IMR-90 (cell line): ENCODE measurements at regions not wholly inside any gene's neighbourhood (a gene's known extent, or its start where the extent isn't known, plus 50 kb on each side); places are given as distances from the start of the nearest gene placed in this dataset.

Experiments
- ATAC-seq: fragments of 200-7000 bp; cut with Tn5 transposase; 2 replicates; pipeline ENCODE4 v1.9.1; 2020; ENCODE audit warnings: low read depth, mild to moderate bottlenecking, moderate library complexity
- BruUV-seq: library from RNA; stranded (reverse); fragments of 400-500 nt; replicated peaks from 2 replicates; lab custom pipeline; 2021; lab: Mats Ljungman, UMichigan
- CTCF ChIA-PET: fragments of 300-600 bp; formaldehyde crosslinking; extraction: SDS; loops from one replicate; lab custom pipeline; 2021; ENCODE audit warnings: antibody characterized with exemption; lab: Yijun Ruan, JAX
- POLR2A ChIA-PET: fragments of 300-600 bp; sonication (Branson Sonifier 250); formaldehyde crosslinking; loops from one replicate; lab custom pipeline; 2022; ENCODE audit warnings: antibody characterized with exemption; ENCODE audit not compliant: unreplicated experiment; lab: Charles Lee
- DNase-seq: peaks from one replicate; pipeline ENCODE4 v3.0.0; 2013
- H2AFZ ChIP-seq: replicated peaks from 2 replicates; pipeline ENCODE3; 2013; ENCODE audit warnings: low read length, mild to moderate bottlenecking; ENCODE audit not compliant: poor library complexity
- H2AK5ac ChIP-seq: 2 replicates; pipeline ENCODE4 v1.6.1; 2013; ENCODE audit warnings: low read depth, low read length, inconsistent platforms
- H2AK9ac ChIP-seq: replicated peaks from 2 replicates; pipeline ENCODE3; 2013; ENCODE audit warnings: mild to moderate bottlenecking, low read depth, low read length, moderate library complexity; ENCODE audit not compliant: poor library complexity
- H2BK120ac ChIP-seq: 2 replicates; pipeline ENCODE4 v1.6.1; 2013; ENCODE audit warnings: low read depth, low read length, inconsistent platforms
- H2BK15ac ChIP-seq: 3 replicates; pipeline ENCODE4 v1.6.1; 2013; ENCODE audit warnings: low read depth, low read length, inconsistent platforms
- H2BK20ac ChIP-seq: 2 replicates; pipeline ENCODE4 v1.6.1; 2013; ENCODE audit warnings: low read depth, mild to moderate bottlenecking, inconsistent platforms, low read length, moderate library complexity
- H2BK5ac ChIP-seq: 2 replicates; pipeline ENCODE4 v1.6.1; 2013; ENCODE audit warnings: mild to moderate bottlenecking, low read depth, low read length, inconsistent platforms; ENCODE audit not compliant: poor library complexity, severe bottlenecking
- H3K14ac ChIP-seq: replicated peaks from 2 replicates; pipeline ENCODE4 v1.6.1; 2013; ENCODE audit warnings: low read depth, low read length, inconsistent platforms
- H3K18ac ChIP-seq: 2 replicates; pipeline ENCODE4 v1.6.1; 2013; ENCODE audit warnings: low read depth, low read length, control low read depth
- H3K23ac ChIP-seq: 2 replicates; pipeline ENCODE4 v1.6.1; 2013; ENCODE audit warnings: low read depth, low read length, inconsistent platforms
- H3K27ac ChIP-seq: 2 replicates; pipeline ENCODE4 v1.5.1; 2013; ENCODE audit warnings: mild to moderate bottlenecking, control low read depth, low read length; ENCODE audit not compliant: insufficient read depth
- H3K27me3 ChIP-seq: 2 replicates; pipeline ENCODE4 v1.6.1; 2013; ENCODE audit warnings: low read length; ENCODE audit not compliant: control insufficient read depth, insufficient read depth
- H3K36me3 ChIP-seq: 2 replicates; pipeline ENCODE4 v1.6.1; 2013; ENCODE audit warnings: low read length, mixed read lengths; ENCODE audit not compliant: control insufficient read depth, insufficient read depth
- H3K4ac ChIP-seq: 2 replicates; pipeline ENCODE4 v1.6.1; 2013; ENCODE audit warnings: low read depth, low read length, inconsistent platforms
- H3K4me1 ChIP-seq: 2 replicates; pipeline ENCODE4 v1.6.1; 2013; ENCODE audit warnings: low read length, mixed read lengths; ENCODE audit not compliant: control insufficient read depth, insufficient read depth
- H3K4me2 ChIP-seq: 2 replicates; pipeline ENCODE4 v1.6.1; 2013; ENCODE audit warnings: low read depth, mild to moderate bottlenecking, control low read depth, low read length, moderate library complexity
- H3K4me3 ChIP-seq: 2 replicates; pipeline ENCODE4 v1.5.1; 2013; ENCODE audit warnings: low read depth, mild to moderate bottlenecking, control low read depth, low read length, moderate library complexity; ENCODE audit not compliant: insufficient read depth
- H3K56ac ChIP-seq: 2 replicates; pipeline ENCODE4 v1.6.1; 2013; ENCODE audit warnings: low read length, inconsistent platforms; ENCODE audit not compliant: insufficient read depth; ENCODE audit errors: extremely low read depth
- H3K79me1 ChIP-seq, 2 experiments: 2 replicates each; pipeline ENCODE4 v1.6.1; 2013; ENCODE audit warnings: low read length in 2 of 2, inconsistent platforms in 1 of 2, low read depth in 1 of 2
- H3K9ac ChIP-seq: 2 replicates; pipeline ENCODE4 v1.6.1; 2013; ENCODE audit warnings: low read depth, low read length, control low read depth
- H3K9me1 ChIP-seq: 2 replicates; pipeline ENCODE4 v1.6.1; 2013; ENCODE audit warnings: low read length, inconsistent platforms; ENCODE audit not compliant: insufficient read depth
- H3K9me3 ChIP-seq: 2 replicates; pipeline ENCODE4 v1.6.1; 2013; ENCODE audit warnings: low read length; ENCODE audit not compliant: control insufficient read depth, insufficient read depth
- H4K20me1 ChIP-seq: 2 replicates; pipeline ENCODE4 v1.6.1; 2013; ENCODE audit warnings: low read length, inconsistent platforms; ENCODE audit not compliant: insufficient read depth
- H4K5ac ChIP-seq: 2 replicates; pipeline ENCODE4 v1.6.1; 2013; ENCODE audit warnings: mild to moderate bottlenecking, low read depth, low read length, control low read depth
- H4K8ac ChIP-seq, 2 experiments: 2 replicates each; pipeline ENCODE4 v1.6.1; 2013; ENCODE audit warnings: low read depth in 2 of 2, low read length in 2 of 2, control low read depth in 1 of 2, inconsistent platforms in 1 of 2
- H4K91ac ChIP-seq: 2 replicates; pipeline ENCODE4 v1.6.1; 2013; ENCODE audit warnings: low read depth, low read length, inconsistent platforms; ENCODE audit not compliant: insufficient read depth
- BHLHE40 ChIP-seq: fragments of 150-350 bp; IDR thresholded peaks from 2 replicates; pipeline ENCODE4 v1.6.1; 2016; ENCODE audit warnings: mild to moderate bottlenecking, low read depth, low read length
- CEBPB ChIP-seq: IDR thresholded peaks from 2 replicates; pipeline ENCODE4 v1.6.1; 2012; ENCODE audit warnings: low read depth, low read length, improper control_type of control experiment
- CHD1 ChIP-seq: IDR thresholded peaks from 2 replicates; pipeline ENCODE4 v1.6.1; 2012; ENCODE audit warnings: low read depth, low read length, improper control_type of control experiment
- FOS ChIP-seq: fragments of 150-350 bp; IDR thresholded peaks from 2 replicates; pipeline ENCODE4 v1.6.1; 2016; ENCODE audit warnings: low read depth, low read length
- MAFK ChIP-seq: IDR thresholded peaks from 2 replicates; pipeline ENCODE4 v1.6.1; 2012; ENCODE audit warnings: low read depth, low read length, improper control_type of control experiment
- MAZ ChIP-seq: IDR thresholded peaks from 2 replicates; pipeline ENCODE4 v1.6.1; 2012; ENCODE audit warnings: low read depth, mild to moderate bottlenecking, low read length, improper control_type of control experiment, moderate library complexity, borderline replicate concordance
- MXI1 ChIP-seq: IDR thresholded peaks from 2 replicates; pipeline ENCODE4 v1.6.1; 2012; ENCODE audit warnings: low read depth, mild to moderate bottlenecking, low read length, moderate library complexity, borderline replicate concordance
- NFE2L2 ChIP-seq: fragments of 150-350 bp; IDR thresholded peaks from 2 replicates; pipeline ENCODE4 v1.6.1; 2016; ENCODE audit warnings: low read depth, mild to moderate bottlenecking, low read length
- POLR2A ChIP-seq: IDR thresholded peaks from 2 replicates; pipeline ENCODE4 v1.6.1; 2012; ENCODE audit warnings: mild to moderate bottlenecking, low read depth, low read length
- RAD21 ChIP-seq: IDR thresholded peaks from 2 replicates; pipeline ENCODE4 v1.6.1; 2012; ENCODE audit warnings: low read length, improper control_type of control experiment
- RCOR1 ChIP-seq: IDR thresholded peaks from 2 replicates; pipeline ENCODE4 v1.6.1; 2012; ENCODE audit warnings: mild to moderate bottlenecking, low read length, improper control_type of control experiment; ENCODE audit not compliant: insufficient replicate concordance
- RFX5 ChIP-seq: IDR thresholded peaks from 2 replicates; pipeline ENCODE4 v1.8.0; 2012; ENCODE audit warnings: low read depth, mild to moderate bottlenecking, low read length, moderate library complexity
- SMC3 ChIP-seq: fragments of 150-350 bp; IDR thresholded peaks from 2 replicates; pipeline ENCODE4 v1.6.1; 2016; ENCODE audit warnings: low read depth, mild to moderate bottlenecking, antibody characterized with exemption, low read length, moderate library complexity
- dilution Hi-C: fragments of 300-500 bp; cut with HindIII; formaldehyde crosslinking; loops from one replicate; pipeline ENCODE4 v1.14.3; 2018; ENCODE audit warnings: low sequenced_read_pairs; ENCODE audit not compliant: unreplicated experiment
- in situ Hi-C: fragments of 300-500 bp; cut with MboI; formaldehyde crosslinking; loops from 3 replicates; pipeline ENCODE4 v1.14.3; 2019; ENCODE audit warnings: low sequenced_read_pairs, inconsistent platforms, mixed read lengths
- intact Hi-C: fragments of 100-400 bp; cut with micrococcal nuclease; formaldehyde crosslinking; loops from 2 replicates; pipeline ENCODE4 v1.10.0; 2022
- TF ChIP-seq, protein P1 (sequence below): conservative IDR thresholded peaks from 2 replicates; pipeline ENCODE4 v1.5.1; 2012; ENCODE audit warnings: mild to moderate bottlenecking, low read depth, low read length, improper control_type of control experiment
- TF ChIP-seq, protein P2 (sequence below): fragments of 150-350 bp; IDR thresholded peaks from 2 replicates; pipeline ENCODE4 v1.6.1; 2016; ENCODE audit warnings: low read depth, mild to moderate bottlenecking, low read length, moderate library complexity, borderline replicate concordance
- TF ChIP-seq, protein P3 (sequence below): fragments of 150-350 bp; IDR thresholded peaks from 2 replicates; pipeline ENCODE4 v1.6.1; 2017; ENCODE audit warnings: mild to moderate bottlenecking, antibody characterized with exemption, low read length, low read depth

DNA sequence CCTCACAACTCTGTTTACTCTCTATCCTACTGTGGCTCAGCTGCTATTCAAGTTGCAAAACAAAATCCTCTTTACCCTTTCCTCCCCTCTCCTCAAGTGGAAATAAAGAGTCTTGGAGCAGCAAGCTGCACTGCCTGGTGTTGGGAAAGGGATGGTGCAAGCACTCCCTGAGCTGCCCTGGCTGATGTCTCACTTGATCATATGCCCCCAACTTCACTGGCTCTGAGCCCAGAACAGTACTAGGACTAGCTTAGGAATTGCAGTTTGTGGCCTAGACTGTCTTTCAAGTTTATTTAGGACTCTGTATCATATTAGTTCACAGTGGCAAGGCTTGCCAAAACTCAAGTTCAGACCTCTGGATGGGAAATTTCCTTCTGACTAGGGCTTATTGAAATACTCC, 1683.8 kb upstream of the SEL1L start:
- Histone ChIP-seq H4K91ac (no peak overlapping the region), H3K79me1 (no peaks in the 10 kb centered on the region), H4K5ac (no peak overlapping the region), H3K27ac (no peak overlapping the region; the same call in 1 of the 2 replicates), H3K14ac (no peak overlapping the region), H4K20me1 (no peaks in the 10 kb centered on the region), H3K23ac (no peak overlapping the region; the same call in 1 of the 2 replicates), H3K36me3 (no peaks in the 10 kb centered on the region), H3K4me3 (no peak overlapping the region), H3K56ac (no peak overlapping the region), H3K9me3 (no peaks in the 10 kb centered on the region), H4K8ac (peak overlapping the region in 1 of 2 experiments; percentile 2; a peak in 1 of 4 replicates), H2AK9ac (no peak overlapping the region), H3K18ac (no peak overlapping the region), H3K27me3 (no peaks in the 10 kb centered on the region), H2BK120ac (no peak overlapping the region), H2AFZ (peak overlapping the region; percentile 18), H3K9ac (no peak overlapping the region), H3K4me1 (peaks cover 7% of the 10 kb centered on the region), H3K4me2 (no peak overlapping the region), H3K9me1 (no peaks in the 10 kb centered on the region), H2BK5ac (peak overlapping the region; percentile 59), H3K4ac (peak overlapping the region; percentile 36; the same call in 1 of the 2 replicates), H2AK5ac (no peak overlapping the region), H2BK15ac (no peak overlapping the region), H2BK20ac (no peak overlapping the region)
- dilution Hi-C loops: no loop called here
- CTCF ChIA-PET: interaction anchor here (0.6 to 1.3 kb wide), 3 partner anchors 15 to 82 kb away, joined by 3 read pairs; no protein-coding TSS in a partner anchor
- in situ Hi-C loops: no loop called here
- no TSS peak for BruUV-seq
- DNase-seq (peak; percentile 96), ATAC-seq (peak; percentile 98)
- TF ChIP-seq, protein P1, sequence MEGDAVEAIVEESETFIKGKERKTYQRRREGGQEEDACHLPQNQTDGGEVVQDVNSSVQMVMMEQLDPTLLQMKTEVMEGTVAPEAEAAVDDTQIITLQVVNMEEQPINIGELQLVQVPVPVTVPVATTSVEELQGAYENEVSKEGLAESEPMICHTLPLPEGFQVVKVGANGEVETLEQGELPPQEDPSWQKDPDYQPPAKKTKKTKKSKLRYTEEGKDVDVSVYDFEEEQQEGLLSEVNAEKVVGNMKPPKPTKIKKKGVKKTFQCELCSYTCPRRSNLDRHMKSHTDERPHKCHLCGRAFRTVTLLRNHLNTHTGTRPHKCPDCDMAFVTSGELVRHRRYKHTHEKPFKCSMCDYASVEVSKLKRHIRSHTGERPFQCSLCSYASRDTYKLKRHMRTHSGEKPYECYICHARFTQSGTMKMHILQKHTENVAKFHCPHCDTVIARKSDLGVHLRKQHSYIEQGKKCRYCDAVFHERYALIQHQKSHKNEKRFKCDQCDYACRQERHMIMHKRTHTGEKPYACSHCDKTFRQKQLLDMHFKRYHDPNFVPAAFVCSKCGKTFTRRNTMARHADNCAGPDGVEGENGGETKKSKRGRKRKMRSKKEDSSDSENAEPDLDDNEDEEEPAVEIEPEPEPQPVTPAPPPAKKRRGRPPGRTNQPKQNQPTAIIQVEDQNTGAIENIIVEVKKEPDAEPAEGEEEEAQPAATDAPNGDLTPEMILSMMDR: peak; percentile 33; the same call in 1 of the 2 replicates
- TF ChIP-seq CEBPB: peak; percentile 60
- TF ChIP-seq SMC3: 0 out of 2 replicates have a peak, but pooled peaks have one; percentile 13
- TF ChIP-seq POLR2A: no peak
- no peak for TF ChIP-seq NFE2L2
- peak; percentile 26; the same call in 1 of the 2 replicates for TF ChIP-seq MAZ
- TF ChIP-seq MAFK: no peak
- TF ChIP-seq RFX5: no peak
- no peak for TF ChIP-seq CHD1
- no peak for TF ChIP-seq FOS
- TF ChIP-seq RCOR1: no peak
- no peak for TF ChIP-seq RAD21
- no peak for TF ChIP-seq BHLHE40
- TF ChIP-seq MXI1: no peak
- TF ChIP-seq, protein P2, sequence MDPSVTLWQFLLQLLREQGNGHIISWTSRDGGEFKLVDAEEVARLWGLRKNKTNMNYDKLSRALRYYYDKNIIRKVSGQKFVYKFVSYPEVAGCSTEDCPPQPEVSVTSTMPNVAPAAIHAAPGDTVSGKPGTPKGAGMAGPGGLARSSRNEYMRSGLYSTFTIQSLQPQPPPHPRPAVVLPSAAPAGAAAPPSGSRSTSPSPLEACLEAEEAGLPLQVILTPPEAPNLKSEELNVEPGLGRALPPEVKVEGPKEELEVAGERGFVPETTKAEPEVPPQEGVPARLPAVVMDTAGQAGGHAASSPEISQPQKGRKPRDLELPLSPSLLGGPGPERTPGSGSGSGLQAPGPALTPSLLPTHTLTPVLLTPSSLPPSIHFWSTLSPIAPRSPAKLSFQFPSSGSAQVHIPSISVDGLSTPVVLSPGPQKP: no peak
- TF ChIP-seq, protein P3, sequence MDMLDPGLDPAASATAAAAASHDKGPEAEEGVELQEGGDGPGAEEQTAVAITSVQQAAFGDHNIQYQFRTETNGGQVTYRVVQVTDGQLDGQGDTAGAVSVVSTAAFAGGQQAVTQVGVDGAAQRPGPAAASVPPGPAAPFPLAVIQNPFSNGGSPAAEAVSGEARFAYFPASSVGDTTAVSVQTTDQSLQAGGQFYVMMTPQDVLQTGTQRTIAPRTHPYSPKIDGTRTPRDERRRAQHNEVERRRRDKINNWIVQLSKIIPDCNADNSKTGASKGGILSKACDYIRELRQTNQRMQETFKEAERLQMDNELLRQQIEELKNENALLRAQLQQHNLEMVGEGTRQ: peak; percentile 47; the same call in 1 of the 2 replicates
- intact Hi-C loops: no loop called here
- POLR2A ChIA-PET: no interaction called here
